HG02588 (cell line): ENCODE measurements at regions not wholly inside any gene's neighbourhood (a gene's known extent, or its start where the extent isn't known, plus 50 kb on each side); places are given as distances from the start of the nearest gene placed in this dataset.

Source experiments
- ATAC-seq: cut with Tn5 transposase; IDR thresholded peaks from one replicate; pipeline ENCODE4 v1.9.1; 2021; ENCODE audit warnings: mild to moderate bottlenecking, moderate library complexity; ENCODE audit not compliant: unreplicated experiment

- no peak for ATAC-seq
These were observed 289.5 kb downstream of the IRX2 start for GRCh38 chr5:2461701-2462691.

GRCh38 chr5:2460098-2460497 is 291.4 kb downstream of the IRX2 start:
- ATAC-seq, result no peak

GRCh38 chr5:2459251-2459650 is 292.2 kb downstream of the IRX2 start:
- no peak for ATAC-seq

GRCh38 chr5:2455878-2456277 is 295.6 kb downstream of the IRX2 start:
- no peak for ATAC-seq

- no peak for ATAC-seq
These were observed 296.6 kb downstream of the IRX2 start for GRCh38 chr5:2454876-2455275.

- ATAC-seq, result no peak
These were observed 297.7 kb downstream of the IRX2 start for GRCh38 chr5:2453781-2454180.

- no peak for ATAC-seq
These were observed 300.4 kb downstream of the IRX2 start for GRCh38 chr5:2451100-2451499.

GRCh38 chr5:2442496-2443354 is 308.8 kb downstream of the IRX2 start:
- no peak for ATAC-seq

GRCh38 chr5:2441495-2442180 is 309.8 kb downstream of the IRX2 start:
- no peak for ATAC-seq

- no peak for ATAC-seq
These were observed 311.9 kb downstream of the IRX2 start for GRCh38 chr5:2439608-2440007.

- ATAC-seq, result no peak
These were observed 318.4 kb downstream of the IRX2 start for GRCh38 chr5:2433086-2433485.

GRCh38 chr5:2432076-2432920 is 319.2 kb downstream of the IRX2 start:
- ATAC-seq, result no peak

- no peak for ATAC-seq
These were observed 320.9 kb downstream of the IRX2 start for GRCh38 chr5:2430606-2431005.

GRCh38 chr5:2427983-2428382 is 323.5 kb downstream of the IRX2 start:
- no peak for ATAC-seq

- no peak for ATAC-seq
These were observed 327.8 kb downstream of the IRX2 start for GRCh38 chr5:2423634-2424033.

- ATAC-seq, result no peak
These were observed 334.2 kb downstream of the IRX2 start for GRCh38 chr5:2417301-2417700.

GRCh38 chr5:2415678-2416077 is 335.8 kb downstream of the IRX2 start:
- no peak for ATAC-seq

- no peak for ATAC-seq
These were observed 341.0 kb downstream of the IRX2 start for GRCh38 chr5:2410451-2410850.

- no peak for ATAC-seq
These were observed 348.2 kb downstream of the IRX2 start for GRCh38 chr5:2403296-2403695.

- ATAC-seq, result no peak
These were observed 351.7 kb downstream of the IRX2 start for GRCh38 chr5:2399804-2400203.
